ENCODE measurements at regions not wholly inside any gene's neighbourhood (a gene's known extent, or its start where the extent isn't known, plus 50 kb on each side); places are given as distances from the start of the nearest gene placed in this dataset.

DNA sequence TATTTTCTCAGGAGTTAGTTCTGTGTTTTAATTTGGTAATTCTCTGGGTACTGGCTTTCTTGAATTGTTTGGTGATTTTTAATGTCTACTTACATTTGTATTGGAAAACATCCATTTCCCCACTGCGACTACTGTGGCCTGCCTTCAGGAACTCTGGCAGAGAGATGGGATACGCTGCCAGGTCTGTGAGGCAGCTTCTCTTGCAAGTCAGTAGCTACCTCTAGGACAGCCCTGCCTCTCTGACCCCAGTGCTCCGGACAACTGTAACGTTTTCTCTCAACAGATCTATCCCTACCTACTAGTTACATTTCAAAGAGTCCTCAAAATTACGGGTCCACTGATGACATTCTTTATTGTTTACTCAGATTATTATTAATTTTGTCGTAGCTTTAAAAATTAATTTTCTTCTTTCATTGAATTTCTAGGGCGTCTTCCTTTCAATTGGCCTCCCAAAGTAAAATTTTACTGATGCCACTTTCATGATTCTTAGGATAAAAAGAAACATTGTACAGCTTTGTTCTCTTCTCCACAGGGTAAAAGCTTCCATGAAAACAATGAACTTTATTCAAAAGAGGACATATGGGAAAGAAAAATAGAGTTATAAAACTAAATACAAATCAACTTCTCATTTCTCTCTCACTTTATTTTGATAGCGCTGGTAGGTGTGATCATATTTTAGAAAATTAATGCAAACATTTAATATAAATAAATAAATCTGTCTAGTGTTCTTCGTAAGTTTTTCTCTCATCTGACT, 123.2 kb upstream of the GOLGA8J start (continued):
- TF ChIP-seq, protein P1, sequence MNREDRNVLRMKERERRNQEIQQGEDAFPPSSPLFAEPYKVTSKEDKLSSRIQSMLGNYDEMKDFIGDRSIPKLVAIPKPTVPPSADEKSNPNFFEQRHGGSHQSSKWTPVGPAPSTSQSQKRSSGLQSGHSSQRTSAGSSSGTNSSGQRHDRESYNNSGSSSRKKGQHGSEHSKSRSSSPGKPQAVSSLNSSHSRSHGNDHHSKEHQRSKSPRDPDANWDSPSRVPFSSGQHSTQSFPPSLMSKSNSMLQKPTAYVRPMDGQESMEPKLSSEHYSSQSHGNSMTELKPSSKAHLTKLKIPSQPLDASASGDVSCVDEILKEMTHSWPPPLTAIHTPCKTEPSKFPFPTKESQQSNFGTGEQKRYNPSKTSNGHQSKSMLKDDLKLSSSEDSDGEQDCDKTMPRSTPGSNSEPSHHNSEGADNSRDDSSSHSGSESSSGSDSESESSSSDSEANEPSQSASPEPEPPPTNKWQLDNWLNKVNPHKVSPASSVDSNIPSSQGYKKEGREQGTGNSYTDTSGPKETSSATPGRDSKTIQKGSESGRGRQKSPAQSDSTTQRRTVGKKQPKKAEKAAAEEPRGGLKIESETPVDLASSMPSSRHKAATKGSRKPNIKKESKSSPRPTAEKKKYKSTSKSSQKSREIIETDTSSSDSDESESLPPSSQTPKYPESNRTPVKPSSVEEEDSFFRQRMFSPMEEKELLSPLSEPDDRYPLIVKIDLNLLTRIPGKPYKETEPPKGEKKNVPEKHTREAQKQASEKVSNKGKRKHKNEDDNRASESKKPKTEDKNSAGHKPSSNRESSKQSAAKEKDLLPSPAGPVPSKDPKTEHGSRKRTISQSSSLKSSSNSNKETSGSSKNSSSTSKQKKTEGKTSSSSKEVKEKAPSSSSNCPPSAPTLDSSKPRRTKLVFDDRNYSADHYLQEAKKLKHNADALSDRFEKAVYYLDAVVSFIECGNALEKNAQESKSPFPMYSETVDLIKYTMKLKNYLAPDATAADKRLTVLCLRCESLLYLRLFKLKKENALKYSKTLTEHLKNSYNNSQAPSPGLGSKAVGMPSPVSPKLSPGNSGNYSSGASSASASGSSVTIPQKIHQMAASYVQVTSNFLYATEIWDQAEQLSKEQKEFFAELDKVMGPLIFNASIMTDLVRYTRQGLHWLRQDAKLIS (CRISPR knock-in tag; IDR thresholded peaks at IDR 0.05; ENCODE audit: borderline replicate concordance): no peak
- TF ChIP-seq FOXK1 (CRISPR knock-in tag; IDR thresholded peaks at IDR 0.05): no peak
- TF ChIP-seq, protein P2, sequence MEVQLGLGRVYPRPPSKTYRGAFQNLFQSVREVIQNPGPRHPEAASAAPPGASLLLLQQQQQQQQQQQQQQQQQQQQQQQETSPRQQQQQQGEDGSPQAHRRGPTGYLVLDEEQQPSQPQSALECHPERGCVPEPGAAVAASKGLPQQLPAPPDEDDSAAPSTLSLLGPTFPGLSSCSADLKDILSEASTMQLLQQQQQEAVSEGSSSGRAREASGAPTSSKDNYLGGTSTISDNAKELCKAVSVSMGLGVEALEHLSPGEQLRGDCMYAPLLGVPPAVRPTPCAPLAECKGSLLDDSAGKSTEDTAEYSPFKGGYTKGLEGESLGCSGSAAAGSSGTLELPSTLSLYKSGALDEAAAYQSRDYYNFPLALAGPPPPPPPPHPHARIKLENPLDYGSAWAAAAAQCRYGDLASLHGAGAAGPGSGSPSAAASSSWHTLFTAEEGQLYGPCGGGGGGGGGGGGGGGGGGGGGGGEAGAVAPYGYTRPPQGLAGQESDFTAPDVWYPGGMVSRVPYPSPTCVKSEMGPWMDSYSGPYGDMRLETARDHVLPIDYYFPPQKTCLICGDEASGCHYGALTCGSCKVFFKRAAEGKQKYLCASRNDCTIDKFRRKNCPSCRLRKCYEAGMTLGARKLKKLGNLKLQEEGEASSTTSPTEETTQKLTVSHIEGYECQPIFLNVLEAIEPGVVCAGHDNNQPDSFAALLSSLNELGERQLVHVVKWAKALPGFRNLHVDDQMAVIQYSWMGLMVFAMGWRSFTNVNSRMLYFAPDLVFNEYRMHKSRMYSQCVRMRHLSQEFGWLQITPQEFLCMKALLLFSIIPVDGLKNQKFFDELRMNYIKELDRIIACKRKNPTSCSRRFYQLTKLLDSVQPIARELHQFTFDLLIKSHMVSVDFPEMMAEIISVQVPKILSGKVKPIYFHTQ (CRISPR knock-in tag; IDR thresholded peaks at IDR 0.05): no peak
- TF ChIP-seq ZNF232 (CRISPR knock-in tag; IDR thresholded peaks at IDR 0.05): no peak

DNA sequence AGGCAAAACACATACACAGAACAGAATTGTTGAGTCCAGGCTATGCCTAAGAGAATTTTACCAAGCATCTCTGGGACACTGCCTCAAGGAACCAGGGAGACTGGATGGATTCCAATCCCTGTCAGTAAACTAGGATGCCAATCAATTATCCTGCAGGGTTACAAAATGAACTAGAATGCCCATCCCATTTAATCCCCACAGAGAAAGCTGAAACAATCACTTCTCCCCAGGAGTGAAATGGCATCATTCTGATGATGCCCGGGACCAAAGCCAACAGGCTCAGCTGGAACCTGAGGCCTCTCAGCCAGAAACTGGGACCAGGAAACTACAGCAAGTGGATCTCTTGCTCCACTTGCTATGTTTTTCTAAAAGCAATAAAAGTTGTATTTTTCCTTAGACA, 130.0 kb upstream of the TJP1 start:
- H3K4me1 Mint-ChIP-seq: no peaks in the 10 kb centered on the region
- H3K27ac Mint-ChIP-seq: no peak overlapping the region
- H3K36me3 Mint-ChIP-seq: peaks cover 6% of the 10 kb centered on the region; the same call in 1 of the 2 replicates
- no peaks in the 10 kb centered on the region; the same call in 1 of the 2 replicates for H3K27me3 Mint-ChIP-seq (ENCODE audit: low read depth)
- H3K4me3 Mint-ChIP-seq: no peak overlapping the region
- ATAC-seq (no peak), DNase-seq (ENCODE audit: low spot score) (no peak)
- POLR2A ChIA-PET: no interaction called here
- CTCF ChIA-PET: interaction anchor here (1.2 to 1.3 kb wide), 3 partner anchors 9 to 123 kb away, joined by 3 to 4 read pairs (median 3); no protein-coding TSS in a partner anchor
- peaks cover 11% of the 10 kb centered on the region; the same call in 1 of the 2 replicates for H3K9me3 Mint-ChIP-seq
- TF ChIP-seq ETV6 (CRISPR knock-in tag; IDR thresholded peaks at IDR 0.05): no peak
- TF ChIP-seq, protein P3, sequence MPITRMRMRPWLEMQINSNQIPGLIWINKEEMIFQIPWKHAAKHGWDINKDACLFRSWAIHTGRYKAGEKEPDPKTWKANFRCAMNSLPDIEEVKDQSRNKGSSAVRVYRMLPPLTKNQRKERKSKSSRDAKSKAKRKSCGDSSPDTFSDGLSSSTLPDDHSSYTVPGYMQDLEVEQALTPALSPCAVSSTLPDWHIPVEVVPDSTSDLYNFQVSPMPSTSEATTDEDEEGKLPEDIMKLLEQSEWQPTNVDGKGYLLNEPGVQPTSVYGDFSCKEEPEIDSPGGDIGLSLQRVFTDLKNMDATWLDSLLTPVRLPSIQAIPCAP (CRISPR knock-in tag; IDR thresholded peaks at IDR 0.05): no peak
- TF ChIP-seq, protein P4, sequence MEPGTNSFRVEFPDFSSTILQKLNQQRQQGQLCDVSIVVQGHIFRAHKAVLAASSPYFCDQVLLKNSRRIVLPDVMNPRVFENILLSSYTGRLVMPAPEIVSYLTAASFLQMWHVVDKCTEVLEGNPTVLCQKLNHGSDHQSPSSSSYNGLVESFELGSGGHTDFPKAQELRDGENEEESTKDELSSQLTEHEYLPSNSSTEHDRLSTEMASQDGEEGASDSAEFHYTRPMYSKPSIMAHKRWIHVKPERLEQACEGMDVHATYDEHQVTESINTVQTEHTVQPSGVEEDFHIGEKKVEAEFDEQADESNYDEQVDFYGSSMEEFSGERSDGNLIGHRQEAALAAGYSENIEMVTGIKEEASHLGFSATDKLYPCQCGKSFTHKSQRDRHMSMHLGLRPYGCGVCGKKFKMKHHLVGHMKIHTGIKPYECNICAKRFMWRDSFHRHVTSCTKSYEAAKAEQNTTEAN (CRISPR knock-in tag; IDR thresholded peaks at IDR 0.05): no peak
- TF ChIP-seq, protein P5, sequence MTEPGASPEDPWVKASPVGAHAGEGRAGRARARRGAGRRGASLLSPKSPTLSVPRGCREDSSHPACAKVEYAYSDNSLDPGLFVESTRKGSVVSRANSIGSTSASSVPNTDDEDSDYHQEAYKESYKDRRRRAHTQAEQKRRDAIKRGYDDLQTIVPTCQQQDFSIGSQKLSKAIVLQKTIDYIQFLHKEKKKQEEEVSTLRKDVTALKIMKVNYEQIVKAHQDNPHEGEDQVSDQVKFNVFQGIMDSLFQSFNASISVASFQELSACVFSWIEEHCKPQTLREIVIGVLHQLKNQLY (CRISPR knock-in tag; IDR thresholded peaks at IDR 0.05): no peak
- TF ChIP-seq NR3C1 (CRISPR knock-in tag; conservative IDR thresholded peaks at IDR 0.05; ENCODE audit: low read depth): no peak
- TF ChIP-seq, protein P6, sequence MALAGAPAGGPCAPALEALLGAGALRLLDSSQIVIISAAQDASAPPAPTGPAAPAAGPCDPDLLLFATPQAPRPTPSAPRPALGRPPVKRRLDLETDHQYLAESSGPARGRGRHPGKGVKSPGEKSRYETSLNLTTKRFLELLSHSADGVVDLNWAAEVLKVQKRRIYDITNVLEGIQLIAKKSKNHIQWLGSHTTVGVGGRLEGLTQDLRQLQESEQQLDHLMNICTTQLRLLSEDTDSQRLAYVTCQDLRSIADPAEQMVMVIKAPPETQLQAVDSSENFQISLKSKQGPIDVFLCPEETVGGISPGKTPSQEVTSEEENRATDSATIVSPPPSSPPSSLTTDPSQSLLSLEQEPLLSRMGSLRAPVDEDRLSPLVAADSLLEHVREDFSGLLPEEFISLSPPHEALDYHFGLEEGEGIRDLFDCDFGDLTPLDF (CRISPR knock-in tag; IDR thresholded peaks at IDR 0.05): no peak
- TF ChIP-seq, protein P7, sequence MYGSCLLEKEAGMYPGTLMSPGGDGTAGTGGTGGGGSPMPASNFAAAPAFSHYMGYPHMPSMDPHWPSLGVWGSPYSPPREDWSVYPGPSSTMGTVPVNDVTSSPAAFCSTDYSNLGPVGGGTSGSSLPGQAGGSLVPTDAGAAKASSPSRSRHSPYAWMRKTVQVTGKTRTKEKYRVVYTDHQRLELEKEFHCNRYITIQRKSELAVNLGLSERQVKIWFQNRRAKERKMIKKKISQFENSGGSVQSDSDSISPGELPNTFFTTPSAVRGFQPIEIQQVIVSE (CRISPR knock-in tag; IDR thresholded peaks at IDR 0.05; ENCODE audit: borderline replicate concordance): no peak
- no peak for TF ChIP-seq TCF7 (CRISPR knock-in tag; IDR thresholded peaks at IDR 0.05; ENCODE audit: low read depth)
- TF ChIP-seq, protein P8, sequence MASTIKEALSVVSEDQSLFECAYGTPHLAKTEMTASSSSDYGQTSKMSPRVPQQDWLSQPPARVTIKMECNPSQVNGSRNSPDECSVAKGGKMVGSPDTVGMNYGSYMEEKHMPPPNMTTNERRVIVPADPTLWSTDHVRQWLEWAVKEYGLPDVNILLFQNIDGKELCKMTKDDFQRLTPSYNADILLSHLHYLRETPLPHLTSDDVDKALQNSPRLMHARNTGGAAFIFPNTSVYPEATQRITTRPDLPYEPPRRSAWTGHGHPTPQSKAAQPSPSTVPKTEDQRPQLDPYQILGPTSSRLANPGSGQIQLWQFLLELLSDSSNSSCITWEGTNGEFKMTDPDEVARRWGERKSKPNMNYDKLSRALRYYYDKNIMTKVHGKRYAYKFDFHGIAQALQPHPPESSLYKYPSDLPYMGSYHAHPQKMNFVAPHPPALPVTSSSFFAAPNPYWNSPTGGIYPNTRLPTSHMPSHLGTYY (CRISPR knock-in tag; IDR thresholded peaks at IDR 0.05): no peak
- TF ChIP-seq, protein P2 (CRISPR knock-in tag; IDR thresholded peaks at IDR 0.05): no peak
- TF ChIP-seq TEAD4 (CRISPR knock-in tag; IDR thresholded peaks at IDR 0.05): no peak
- no peak for TF ChIP-seq CREB1 (CRISPR knock-in tag; IDR thresholded peaks at IDR 0.05)

Measured in WTC11 (cell line).